SK-N-MC (cell line): ENCODE measurements at regions not wholly inside any gene's neighbourhood (a gene's known extent, or its start where the extent isn't known, plus 50 kb on each side); places are given as distances from the start of the nearest gene placed in this dataset.

Source experiments
- EZH2 ChIP-seq: fragments of 200-600 bp; sonication (generic); IDR thresholded peaks from one replicate; pipeline ENCODE4 v1.6.1; 2017; ENCODE audit warnings: antibody characterized with exemption
- FOXP2 ChIP-seq: optimal IDR thresholded peaks from 2 replicates; pipeline ENCODE3; 2011; ENCODE audit warnings: mild to moderate bottlenecking, moderate library complexity; ENCODE audit not compliant: insufficient read depth; ENCODE audit errors: extremely low read length, control extremely low read depth

- TF ChIP-seq EZH2 (no peak), FOXP2 (no peak)
Measured at GRCh38 chr1:242710286-242710685, 185.8 kb upstream of the PLD5 start.
